T-cell (primary cell): ENCODE measurements at regions not wholly inside any gene's neighbourhood (a gene's known extent, or its start where the extent isn't known, plus 50 kb on each side); places are given as distances from the start of the nearest gene placed in this dataset.

Source experiments
- ATAC-seq, 4 experiments: fragments of 200-7000 bp in 3 of 4; fragments of 150-1000 bp in 1 of 4; cut with Tn5 transposase; replicated peaks in 1 of 4; 1 replicate in 3 of 4; 2 replicates in 1 of 4; pipeline ENCODE4 v1.10.0; 2021; ENCODE audit warnings: moderate library complexity in 3 of 4, mild to moderate bottlenecking in 2 of 4, moderate number of reproducible peaks in 1 of 4
- CTCF ChIA-PET, 2 donors: fragments of 300-600 bp; sonication (Branson Sonifier 250); formaldehyde crosslinking; loops; one replicate each; lab custom pipeline; 2022; ENCODE audit warnings: antibody characterized with exemption in 2 of 2; lab: Charles Lee
- POLR2A ChIA-PET, 2 donors: fragments of 300-600 bp; sonication (Branson Sonifier 250); formaldehyde crosslinking; loops; one replicate each; lab custom pipeline; 2022; ENCODE audit warnings: antibody characterized with exemption in 2 of 2; lab: Charles Lee
- DNase-seq, 35 experiments: peaks; one replicate each; pipeline versions ENCODE4 v3.0.0 to v3.0.0-alpha.2; 2013 to 2023
- H3K27ac ChIP-seq: one replicate; pipeline ENCODE4 v1.5.1; 2013; ENCODE audit warnings: low read length
- H3K27me3 ChIP-seq, 2 experiments: replicated peaks in 1 of 2; 1 replicate in 1 of 2; 2 replicates in 1 of 2; pipeline versions ENCODE4 v1.6.1 to v1.7.0; 2013; ENCODE audit warnings: low read length in 1 of 2, mixed read lengths in 1 of 2; ENCODE audit not compliant: control insufficient read depth in 2 of 2, insufficient read depth in 2 of 2; ENCODE audit errors: extremely low read depth in 1 of 2
- H3K36me3 ChIP-seq, 2 donors: 1 replicate in 1 of 2; 2 replicates in 1 of 2; pipeline versions ENCODE4 v1.6.1 to v1.7.0; 2013; ENCODE audit warnings: low read length in 1 of 2; ENCODE audit not compliant: control insufficient read depth in 2 of 2, insufficient read depth in 1 of 2; ENCODE audit errors: extremely low read depth in 1 of 2
- H3K4me1 ChIP-seq, 2 experiments: 1 replicate in 1 of 2; 2 replicates in 1 of 2; pipeline versions ENCODE4 v1.6.1 to v1.7.0; 2013; ENCODE audit warnings: low read length in 2 of 2, mixed read lengths in 1 of 2; ENCODE audit not compliant: insufficient read depth in 2 of 2, control insufficient read depth in 1 of 2; ENCODE audit errors: extremely low read depth in 1 of 2
- H3K4me3 ChIP-seq, 2 donors: 1 replicate in 1 of 2; 2 replicates in 1 of 2; pipeline versions ENCODE4 v1.5.1 to v1.7.0; 2013; ENCODE audit warnings: mild to moderate bottlenecking in 2 of 2, low read length in 1 of 2, moderate library complexity in 1 of 2; ENCODE audit not compliant: control insufficient read depth in 1 of 2; ENCODE audit errors: extremely low read depth in 1 of 2
- H3K9me3 ChIP-seq: 2 replicates; pipeline ENCODE4 v1.7.0; 2013
- H3K27ac Mint-ChIP-seq, 2 donors: one replicate each; pipeline ENCODE4 v1.8.0; 2020 to 2021; ENCODE audit warnings: mild to moderate bottlenecking in 2 of 2, mixed read lengths in 2 of 2
- H3K27me3 Mint-ChIP-seq, 2 donors: one replicate each; pipeline ENCODE4 v1.8.0; 2021 to 2022; ENCODE audit warnings: mixed read lengths in 2 of 2
- H3K36me3 Mint-ChIP-seq: one replicate; pipeline ENCODE4 v1.8.0; 2021; ENCODE audit warnings: mixed read lengths
- H3K4me1 Mint-ChIP-seq, 3 donors: one replicate each; pipeline ENCODE4 v1.8.0; 2020 to 2022; ENCODE audit warnings: mixed read lengths in 3 of 3, mild to moderate bottlenecking in 1 of 3
- H3K4me3 Mint-ChIP-seq, 3 donors: one replicate each; pipeline ENCODE4 v1.8.0; 2020 to 2022; ENCODE audit warnings: mild to moderate bottlenecking in 3 of 3, mixed read lengths in 3 of 3, moderate library complexity in 3 of 3
- H3K9me3 Mint-ChIP-seq, 3 donors: one replicate each; pipeline ENCODE4 v1.8.0; 2020 to 2022; ENCODE audit warnings: mixed read lengths in 3 of 3
- WGBS: methylation state at CpG from one replicate; pipeline ENCODE4 v1.1.5; 2013; ENCODE audit warnings: missing lambda C conversion rate; ENCODE audit not compliant: insufficient coverage; 5-methylcytosine and 5-hydroxymethylcytosine counted together

- 87% methylated on average over 3 of the region's 3 CpGs for WGBS
Measured at GRCh38 chr4:90007494-90008167, 113.0 kb downstream of the MMRN1 start.

DNA sequence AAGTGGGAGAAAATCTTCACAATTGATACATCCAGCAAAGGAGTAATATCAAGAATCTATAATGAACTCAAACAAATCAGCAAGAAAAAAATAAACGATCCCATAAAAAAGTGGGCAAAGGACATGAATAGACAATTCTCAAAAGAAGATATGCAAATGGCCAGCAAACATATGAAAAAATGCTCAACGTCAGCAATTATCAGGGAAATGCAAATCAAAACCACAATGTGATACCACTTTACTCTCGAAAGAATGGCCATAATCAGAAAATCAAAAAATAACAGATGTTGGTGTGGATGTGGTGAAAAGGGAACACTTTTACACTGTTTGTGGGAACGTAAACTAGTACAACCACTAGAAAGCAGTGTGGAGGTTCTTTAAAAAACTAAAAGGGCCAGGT, 114.3 kb upstream of the CCSER1 start:
- Mint-ChIP-seq H3K36me3 (no peaks in the 10 kb centered on the region), H3K9me3 (peaks cover 0 to 4% (median 0%) of the 10 kb centered on the region in 3 donors), H3K27me3 (peaks cover 2 to 7% of the 10 kb centered on the region in 2 donors), H3K4me1 (no peaks in the 10 kb centered on the region), H3K4me3 (no peak overlapping the region), H3K27ac (no peak overlapping the region)
- H3K4me3 ChIP-seq, result no peak overlapping the region
- H3K9me3 ChIP-seq, result no peaks in the 10 kb centered on the region
- no peaks in the 10 kb centered on the region for H3K27me3 ChIP-seq
- WGBS, result 92% methylated on average over 2 of the region's 4 CpGs
- no peaks in the 10 kb centered on the region for H3K4me1 ChIP-seq
- ChIA-PET CTCF (no interaction called here), POLR2A (no interaction called here)
- H3K36me3 ChIP-seq, result no peaks in the 10 kb centered on the region
- DNase-seq, result no peak
- no peak overlapping the region for H3K27ac ChIP-seq
- no peak for ATAC-seq

More at GRCh38 chr4:90007494-90008167, 113.0 kb downstream of the MMRN1 start:
- Mint-ChIP-seq H3K27ac (no peak overlapping the region), H3K4me3 (no peak overlapping the region), H3K4me1 (no peaks in the 10 kb centered on the region), H3K36me3 (no peaks in the 10 kb centered on the region), H3K27me3 (peaks cover 2 to 9% of the 10 kb centered on the region in 2 donors), H3K9me3 (no peaks in the 10 kb centered on the region)
- DNase-seq (no peak), ATAC-seq (no peak)
- POLR2A ChIA-PET, result no interaction called here
- Histone ChIP-seq H3K4me3 (no peak overlapping the region), H3K9me3 (no peaks in the 10 kb centered on the region), H3K27me3 (no peaks in the 10 kb centered on the region), H3K4me1 (no peaks in the 10 kb centered on the region), H3K27ac (no peak overlapping the region), H3K36me3 (no peaks in the 10 kb centered on the region)
- CTCF ChIA-PET, result no interaction called here

DNA sequence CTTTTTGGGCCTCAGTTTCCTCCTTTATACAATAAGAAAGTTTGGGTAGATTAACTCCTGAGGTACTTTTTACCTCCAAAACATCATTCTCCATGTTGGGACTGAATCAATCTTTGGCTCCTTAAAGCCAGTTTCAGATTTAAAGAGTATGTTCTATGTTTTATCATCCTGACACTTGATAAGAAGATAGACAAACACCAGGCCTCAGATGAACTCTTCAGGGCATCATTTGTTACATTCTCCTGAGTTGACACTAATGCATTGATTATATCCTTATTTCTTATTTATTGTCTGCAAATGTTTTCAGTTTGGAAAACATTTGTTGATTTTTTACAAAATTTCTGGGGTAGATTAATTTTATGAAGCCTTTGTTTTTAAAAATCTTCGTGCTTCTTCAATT, 102.7 kb upstream of the CCSER1 start:
- no peak overlapping the region for H3K27ac Mint-ChIP-seq
- Histone ChIP-seq H3K4me3 (no peak overlapping the region), H3K36me3 (no peaks in the 10 kb centered on the region), H3K9me3 (no peaks in the 10 kb centered on the region), H3K27me3 (no peaks in the 10 kb centered on the region), H3K27ac (no peak overlapping the region), H3K4me1 (no peaks in the 10 kb centered on the region)
- H3K36me3 Mint-ChIP-seq, result no peaks in the 10 kb centered on the region
- H3K9me3 Mint-ChIP-seq, result no peaks in the 10 kb centered on the region
- no peak for DNase-seq
- H3K4me3 Mint-ChIP-seq, result no peak overlapping the region
- no peaks in the 10 kb centered on the region for H3K27me3 Mint-ChIP-seq
- no peak for ATAC-seq
- POLR2A ChIA-PET, result no interaction called here
- H3K4me1 Mint-ChIP-seq, result no peaks in the 10 kb centered on the region
- WGBS, result no CpG with 5 or more reads among the region's 1 CpG
- CTCF ChIA-PET, result no interaction called here

DNA sequence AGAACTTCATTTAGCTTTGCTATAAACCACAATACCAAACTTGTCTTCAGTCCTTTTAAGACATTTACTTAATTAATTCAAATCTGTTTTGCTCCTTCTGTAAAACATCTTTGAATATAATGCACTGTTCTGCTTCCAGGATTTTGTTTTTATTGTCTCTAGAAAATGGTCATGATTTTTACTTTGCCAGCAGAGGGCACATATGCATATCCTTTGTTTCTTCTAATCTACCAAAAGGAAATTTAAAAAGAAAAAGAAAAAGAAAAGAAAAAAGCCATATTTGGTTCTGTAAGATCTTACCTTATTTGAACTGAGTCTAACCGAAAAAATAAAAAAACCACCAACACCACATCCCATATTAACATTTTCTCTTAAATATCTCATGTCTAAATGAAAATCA, 101.9 kb upstream of the CCSER1 start:
- Histone ChIP-seq H3K27me3 (no peaks in the 10 kb centered on the region), H3K36me3 (no peaks in the 10 kb centered on the region), H3K4me3 (no peak overlapping the region), H3K27ac (no peak overlapping the region), H3K9me3 (no peaks in the 10 kb centered on the region), H3K4me1 (no peaks in the 10 kb centered on the region)
- DNase-seq (no peak), ATAC-seq (no peak)
- CTCF ChIA-PET, result no interaction called here
- no peaks in the 10 kb centered on the region for H3K27me3 Mint-ChIP-seq
- no peak overlapping the region for H3K27ac Mint-ChIP-seq
- no peak overlapping the region for H3K4me3 Mint-ChIP-seq
- WGBS, result no CpG with 5 or more reads among the region's 1 CpG
- H3K4me1 Mint-ChIP-seq, result no peaks in the 10 kb centered on the region
- H3K36me3 Mint-ChIP-seq, result no peaks in the 10 kb centered on the region
- H3K9me3 Mint-ChIP-seq, result no peaks in the 10 kb centered on the region
- POLR2A ChIA-PET, result no interaction called here

GRCh38 chr4:90027565-90027964, 99.6 kb upstream of the CCSER1 start:
- Mint-ChIP-seq H3K9me3 (no peaks in the 10 kb centered on the region), H3K4me3 (no peak overlapping the region), H3K27ac (no peak overlapping the region), H3K4me1 (no peaks in the 10 kb centered on the region), H3K36me3 (no peaks in the 10 kb centered on the region), H3K27me3 (peaks cover 0 to 6% of the 10 kb centered on the region in 2 donors)
- Histone ChIP-seq H3K27ac (no peak overlapping the region), H3K27me3 (no peaks in the 10 kb centered on the region), H3K36me3 (no peaks in the 10 kb centered on the region), H3K4me1 (no peaks in the 10 kb centered on the region), H3K9me3 (no peaks in the 10 kb centered on the region), H3K4me3 (no peak overlapping the region)
- ChIA-PET CTCF (no interaction called here), POLR2A (no interaction called here)
- no CpG with 5 or more reads among the region's 2 CpGs for WGBS
- no peak for DNase-seq
- no peak for ATAC-seq

- H3K9me3 Mint-ChIP-seq, result no peaks in the 10 kb centered on the region
- WGBS, result no CpG with 5 or more reads among the region's 2 CpGs
- Histone ChIP-seq H3K27ac (no peak overlapping the region), H3K36me3 (no peaks in the 10 kb centered on the region), H3K27me3 (no peaks in the 10 kb centered on the region), H3K4me3 (no peak overlapping the region), H3K9me3 (no peaks in the 10 kb centered on the region), H3K4me1 (no peaks in the 10 kb centered on the region)
- ATAC-seq (no peak), DNase-seq (no peak)
- peaks cover 0 to 6% of the 10 kb centered on the region in 2 donors for H3K27me3 Mint-ChIP-seq
- no peaks in the 10 kb centered on the region for H3K4me1 Mint-ChIP-seq
- no peak overlapping the region for H3K27ac Mint-ChIP-seq
- CTCF ChIA-PET, result no interaction called here
- no peak overlapping the region for H3K4me3 Mint-ChIP-seq
- POLR2A ChIA-PET, result no interaction called here
- no peaks in the 10 kb centered on the region for H3K36me3 Mint-ChIP-seq
Measured at GRCh38 chr4:90028460-90028859, 98.7 kb upstream of the CCSER1 start.

- peaks cover under 1 to 2% (median under 1%) of the 10 kb centered on the region in 3 donors for H3K9me3 Mint-ChIP-seq
- H3K9me3 ChIP-seq, result no peaks in the 10 kb centered on the region
- no peaks in the 10 kb centered on the region for H3K36me3 Mint-ChIP-seq
- no peak overlapping the region for H3K27ac ChIP-seq
- no peak overlapping the region for H3K4me3 ChIP-seq
- no peaks in the 10 kb centered on the region for H3K36me3 ChIP-seq
- H3K4me3 Mint-ChIP-seq, result no peak overlapping the region
- no peaks in the 10 kb centered on the region for H3K27me3 ChIP-seq
- 33% methylated on average over 1 of the region's 3 CpGs for WGBS
- no peaks in the 10 kb centered on the region for H3K4me1 Mint-ChIP-seq
- H3K27me3 Mint-ChIP-seq, result peaks cover 0 to 10% of the 10 kb centered on the region in 2 donors
- CTCF ChIA-PET, result interaction anchor here in 1 of 2 donors (0.9 kb wide), 1 partner anchor 138 kb away, joined by 3 read pairs; no protein-coding TSS in a partner anchor
- DNase-seq (no peak), ATAC-seq (no peak)
- H3K4me1 ChIP-seq, result no peaks in the 10 kb centered on the region
- no peak overlapping the region for H3K27ac Mint-ChIP-seq
- POLR2A ChIA-PET, result no interaction called here
Measured at GRCh38 chr4:90030202-90030601, 97.0 kb upstream of the CCSER1 start.
